HepG2 (cell line): ENCODE measurements at regions not wholly inside any gene's neighbourhood (a gene's known extent, or its start where the extent isn't known, plus 50 kb on each side); places are given as distances from the start of the nearest gene placed in this dataset.
A peak's percentile ranks its signal among the peaks of the same experiment; 100 is the strongest.

Experiments
- EHMT2 ChIP-seq: fragments of 200-600 bp; sonication (generic); IDR thresholded peaks from 2 replicates; pipeline ENCODE4 v1.7.0; 2017; ENCODE audit warnings: antibody characterized with exemption, low read depth, low read length, borderline replicate concordance
- MTF2 ChIP-seq: sonication (generic); formaldehyde crosslinking; IDR thresholded peaks from 2 replicates; pipeline ENCODE4 v1.5.0; 2020; ENCODE audit warnings: missing genetic modification reagents, borderline replicate concordance
- NFKB2 ChIP-seq: sonication (generic); formaldehyde crosslinking; IDR thresholded peaks from 2 replicates; pipeline ENCODE4 v1.4.0; 2020; ENCODE audit warnings: missing genetic modification reagents, borderline replicate concordance
- REL ChIP-seq: sonication (generic); formaldehyde crosslinking; conservative IDR thresholded peaks from 2 replicates; pipeline ENCODE4 v1.8.0; 2022; ENCODE audit warnings: mild to moderate bottlenecking, missing genetic modification reagents, moderate library complexity
- SAP130 ChIP-seq: IDR thresholded peaks from 2 replicates; pipeline ENCODE4 v1.6.1; 2016; ENCODE audit warnings: low read depth
- SOX6 ChIP-seq, 2 experiments: fragments of 450-650 bp in 1 of 2; sonication (generic) in 1 of 2; formaldehyde crosslinking in 1 of 2; IDR thresholded peaks; 2 replicates each; pipeline versions ENCODE4 v1.4.0 to v1.6.1; 2017 to 2020; ENCODE audit warnings: antibody characterized with exemption in 1 of 2, mild to moderate bottlenecking in 1 of 2, missing genetic modification reagents in 1 of 2
- TMF1 ChIP-seq: sonication (generic); formaldehyde crosslinking; IDR thresholded peaks from 2 replicates; pipeline ENCODE4 v1.8.1; 2022; ENCODE audit warnings: low read depth, missing genetic modification reagents
- ZNF292 ChIP-seq: sonication (generic); formaldehyde crosslinking; IDR thresholded peaks from 2 replicates; pipeline ENCODE4 v1.8.1; 2022; ENCODE audit warnings: mild to moderate bottlenecking, low read depth, missing genetic modification reagents, borderline replicate concordance
- ZNF577 ChIP-seq: sonication (generic); formaldehyde crosslinking; IDR thresholded peaks from 2 replicates; pipeline ENCODE4 v1.4.0; 2020; ENCODE audit warnings: mild to moderate bottlenecking, low read depth, missing genetic modification reagents, borderline replicate concordance
- ZSCAN22 ChIP-seq: sonication (generic); formaldehyde crosslinking; IDR thresholded peaks from 2 replicates; pipeline ENCODE4 v1.4.0; 2020; ENCODE audit warnings: mild to moderate bottlenecking, missing genetic modification reagents
- TF ChIP-seq, protein P1 (sequence below): sonication (generic); formaldehyde crosslinking; IDR thresholded peaks from 2 replicates; pipeline ENCODE4 v1.5.0; 2020; ENCODE audit warnings: mild to moderate bottlenecking, missing genetic modification reagents, borderline replicate concordance
- TF ChIP-seq, protein P2 (sequence below): sonication (generic); formaldehyde crosslinking; IDR thresholded peaks from 2 replicates; pipeline ENCODE4 v1.5.1; 2020; ENCODE audit warnings: mild to moderate bottlenecking, missing genetic modification reagents, moderate library complexity
- TF ChIP-seq, protein P3 (sequence below): fragments of 450-650 bp; IDR thresholded peaks from 2 replicates; pipeline ENCODE4 v1.6.1; 2017; ENCODE audit warnings: mild to moderate bottlenecking
- TF ChIP-seq, protein P4 (sequence below), 2 experiments: sonication (generic) in 1 of 2; formaldehyde crosslinking in 1 of 2; IDR thresholded peaks; 2 replicates each; pipeline versions ENCODE4 v1.4.0 to v1.6.1; 2016 to 2020; ENCODE audit warnings: borderline replicate concordance in 1 of 2, low read depth in 1 of 2, mild to moderate bottlenecking in 1 of 2, missing genetic modification reagents in 1 of 2

DNA sequence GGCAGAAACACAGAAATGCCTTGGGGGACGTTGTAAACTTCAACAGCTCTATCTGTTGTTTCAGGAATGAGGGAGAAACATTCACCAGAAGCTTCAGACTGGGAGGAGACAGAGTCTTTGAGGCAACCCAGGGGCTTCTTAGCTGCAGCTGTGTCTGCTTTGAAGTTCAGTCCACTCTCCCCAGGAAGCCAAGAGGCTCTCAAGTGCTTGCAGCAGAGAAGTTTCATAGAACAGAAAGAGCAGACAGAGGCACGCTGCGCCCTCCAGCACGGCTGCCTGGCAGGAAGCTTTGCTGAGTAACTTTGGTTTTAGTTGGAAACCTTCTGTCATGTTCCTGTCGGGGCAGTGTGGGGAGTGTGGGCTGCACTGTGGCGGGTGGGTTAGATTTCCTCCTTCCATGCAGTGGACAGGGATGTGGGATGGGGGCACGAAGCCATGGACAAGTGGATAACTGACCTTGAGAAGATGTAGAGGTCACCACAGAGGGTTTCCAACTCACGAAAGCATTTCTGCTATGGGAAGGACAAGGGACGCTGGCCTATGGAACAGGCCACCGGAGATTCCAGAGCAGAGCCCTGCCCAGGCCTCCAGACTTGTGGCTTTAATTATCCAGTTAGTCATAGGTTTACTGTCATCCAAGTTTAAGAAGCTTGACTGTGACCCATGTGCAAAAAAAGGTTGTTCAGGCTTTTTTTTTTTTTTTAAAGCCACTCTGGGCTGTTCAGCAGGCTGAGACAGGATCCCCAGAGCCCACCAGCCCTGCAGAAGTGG, 107.7 kb downstream of the ARF6 start (continued):
- TF ChIP-seq MTF2 (CRISPR knock-in tag): no peak
- no peak for TF ChIP-seq SOX6 (IDR thresholded peaks at IDR 0.05)
- TF ChIP-seq SOX6 (CRISPR knock-in tag; IDR thresholded peaks at IDR 0.05): no peak
- TF ChIP-seq TMF1 (CRISPR knock-in tag): 0 out of 2 replicates have a peak, but pooled peaks have one; percentile 45
- TF ChIP-seq ZNF577 (CRISPR knock-in tag): no peak
- no peak for TF ChIP-seq SAP130
- TF ChIP-seq, protein P1, sequence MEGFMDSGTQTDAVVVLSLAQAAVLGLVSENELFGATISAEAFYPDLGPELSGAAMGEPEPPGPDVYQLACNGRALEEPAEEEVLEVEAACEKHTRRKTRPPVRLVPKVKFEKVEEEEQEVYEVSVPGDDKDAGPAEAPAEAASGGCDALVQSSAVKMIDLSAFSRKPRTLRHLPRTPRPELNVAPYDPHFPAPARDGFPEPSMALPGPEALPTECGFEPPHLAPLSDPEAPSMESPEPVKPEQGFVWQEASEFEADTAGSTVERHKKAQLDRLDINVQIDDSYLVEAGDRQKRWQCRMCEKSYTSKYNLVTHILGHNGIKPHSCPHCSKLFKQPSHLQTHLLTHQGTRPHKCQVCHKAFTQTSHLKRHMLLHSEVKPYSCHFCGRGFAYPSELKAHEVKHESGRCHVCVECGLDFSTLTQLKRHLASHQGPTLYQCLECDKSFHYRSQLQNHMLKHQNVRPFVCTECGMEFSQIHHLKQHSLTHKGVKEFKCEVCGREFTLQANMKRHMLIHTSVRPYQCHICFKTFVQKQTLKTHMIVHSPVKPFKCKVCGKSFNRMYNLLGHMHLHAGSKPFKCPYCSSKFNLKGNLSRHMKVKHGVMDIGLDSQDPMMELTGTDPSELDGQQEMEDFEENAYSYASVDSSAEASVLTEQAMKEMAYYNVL (CRISPR knock-in tag): no peak
- TF ChIP-seq, protein P2, sequence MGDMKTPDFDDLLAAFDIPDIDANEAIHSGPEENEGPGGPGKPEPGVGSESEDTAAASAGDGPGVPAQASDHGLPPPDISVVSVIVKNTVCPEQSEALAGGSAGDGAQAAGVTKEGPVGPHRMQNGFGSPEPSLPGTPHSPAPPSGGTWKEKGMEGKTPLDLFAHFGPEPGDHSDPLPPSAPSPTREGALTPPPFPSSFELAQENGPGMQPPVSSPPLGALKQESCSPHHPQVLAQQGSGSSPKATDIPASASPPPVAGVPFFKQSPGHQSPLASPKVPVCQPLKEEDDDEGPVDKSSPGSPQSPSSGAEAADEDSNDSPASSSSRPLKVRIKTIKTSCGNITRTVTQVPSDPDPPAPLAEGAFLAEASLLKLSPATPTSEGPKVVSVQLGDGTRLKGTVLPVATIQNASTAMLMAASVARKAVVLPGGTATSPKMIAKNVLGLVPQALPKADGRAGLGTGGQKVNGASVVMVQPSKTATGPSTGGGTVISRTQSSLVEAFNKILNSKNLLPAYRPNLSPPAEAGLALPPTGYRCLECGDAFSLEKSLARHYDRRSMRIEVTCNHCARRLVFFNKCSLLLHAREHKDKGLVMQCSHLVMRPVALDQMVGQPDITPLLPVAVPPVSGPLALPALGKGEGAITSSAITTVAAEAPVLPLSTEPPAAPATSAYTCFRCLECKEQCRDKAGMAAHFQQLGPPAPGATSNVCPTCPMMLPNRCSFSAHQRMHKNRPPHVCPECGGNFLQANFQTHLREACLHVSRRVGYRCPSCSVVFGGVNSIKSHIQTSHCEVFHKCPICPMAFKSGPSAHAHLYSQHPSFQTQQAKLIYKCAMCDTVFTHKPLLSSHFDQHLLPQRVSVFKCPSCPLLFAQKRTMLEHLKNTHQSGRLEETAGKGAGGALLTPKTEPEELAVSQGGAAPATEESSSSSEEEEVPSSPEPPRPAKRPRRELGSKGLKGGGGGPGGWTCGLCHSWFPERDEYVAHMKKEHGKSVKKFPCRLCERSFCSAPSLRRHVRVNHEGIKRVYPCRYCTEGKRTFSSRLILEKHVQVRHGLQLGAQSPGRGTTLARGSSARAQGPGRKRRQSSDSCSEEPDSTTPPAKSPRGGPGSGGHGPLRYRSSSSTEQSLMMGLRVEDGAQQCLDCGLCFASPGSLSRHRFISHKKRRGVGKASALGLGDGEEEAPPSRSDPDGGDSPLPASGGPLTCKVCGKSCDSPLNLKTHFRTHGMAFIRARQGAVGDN (CRISPR knock-in tag): peak; percentile 55
- no peak for TF ChIP-seq EHMT2
- peak; percentile 46; the same call in 1 of the 2 replicates for TF ChIP-seq NFKB2 (CRISPR knock-in tag)
- no peak for TF ChIP-seq ZSCAN22 (CRISPR knock-in tag)
- TF ChIP-seq, protein P3, sequence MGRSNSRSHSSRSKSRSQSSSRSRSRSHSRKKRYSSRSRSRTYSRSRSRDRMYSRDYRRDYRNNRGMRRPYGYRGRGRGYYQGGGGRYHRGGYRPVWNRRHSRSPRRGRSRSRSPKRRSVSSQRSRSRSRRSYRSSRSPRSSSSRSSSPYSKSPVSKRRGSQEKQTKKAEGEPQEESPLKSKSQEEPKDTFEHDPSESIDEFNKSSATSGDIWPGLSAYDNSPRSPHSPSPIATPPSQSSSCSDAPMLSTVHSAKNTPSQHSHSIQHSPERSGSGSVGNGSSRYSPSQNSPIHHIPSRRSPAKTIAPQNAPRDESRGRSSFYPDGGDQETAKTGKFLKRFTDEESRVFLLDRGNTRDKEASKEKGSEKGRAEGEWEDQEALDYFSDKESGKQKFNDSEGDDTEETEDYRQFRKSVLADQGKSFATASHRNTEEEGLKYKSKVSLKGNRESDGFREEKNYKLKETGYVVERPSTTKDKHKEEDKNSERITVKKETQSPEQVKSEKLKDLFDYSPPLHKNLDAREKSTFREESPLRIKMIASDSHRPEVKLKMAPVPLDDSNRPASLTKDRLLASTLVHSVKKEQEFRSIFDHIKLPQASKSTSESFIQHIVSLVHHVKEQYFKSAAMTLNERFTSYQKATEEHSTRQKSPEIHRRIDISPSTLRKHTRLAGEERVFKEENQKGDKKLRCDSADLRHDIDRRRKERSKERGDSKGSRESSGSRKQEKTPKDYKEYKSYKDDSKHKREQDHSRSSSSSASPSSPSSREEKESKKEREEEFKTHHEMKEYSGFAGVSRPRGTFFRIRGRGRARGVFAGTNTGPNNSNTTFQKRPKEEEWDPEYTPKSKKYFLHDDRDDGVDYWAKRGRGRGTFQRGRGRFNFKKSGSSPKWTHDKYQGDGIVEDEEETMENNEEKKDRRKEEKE: no peak
- TF ChIP-seq ZNF292: peak; percentile 53
- TF ChIP-seq, protein P4, sequence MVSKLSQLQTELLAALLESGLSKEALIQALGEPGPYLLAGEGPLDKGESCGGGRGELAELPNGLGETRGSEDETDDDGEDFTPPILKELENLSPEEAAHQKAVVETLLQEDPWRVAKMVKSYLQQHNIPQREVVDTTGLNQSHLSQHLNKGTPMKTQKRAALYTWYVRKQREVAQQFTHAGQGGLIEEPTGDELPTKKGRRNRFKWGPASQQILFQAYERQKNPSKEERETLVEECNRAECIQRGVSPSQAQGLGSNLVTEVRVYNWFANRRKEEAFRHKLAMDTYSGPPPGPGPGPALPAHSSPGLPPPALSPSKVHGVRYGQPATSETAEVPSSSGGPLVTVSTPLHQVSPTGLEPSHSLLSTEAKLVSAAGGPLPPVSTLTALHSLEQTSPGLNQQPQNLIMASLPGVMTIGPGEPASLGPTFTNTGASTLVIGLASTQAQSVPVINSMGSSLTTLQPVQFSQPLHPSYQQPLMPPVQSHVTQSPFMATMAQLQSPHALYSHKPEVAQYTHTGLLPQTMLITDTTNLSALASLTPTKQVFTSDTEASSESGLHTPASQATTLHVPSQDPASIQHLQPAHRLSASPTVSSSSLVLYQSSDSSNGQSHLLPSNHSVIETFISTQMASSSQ (IDR thresholded peaks at IDR 0.05; ENCODE audit: low read depth): no peak
- TF ChIP-seq, protein P4 (CRISPR knock-in tag; IDR thresholded peaks at IDR 0.05; ENCODE audit: borderline replicate concordance): 0 out of 2 replicates have a peak, but pooled peaks have one; percentile 1
- TF ChIP-seq REL (CRISPR knock-in tag): no peak
